NCI-H748 (cell line): ENCODE measurements at regions not wholly inside any gene's neighbourhood (a gene's known extent, or its start where the extent isn't known, plus 50 kb on each side); places are given as distances from the start of the nearest gene placed in this dataset.

Source experiments
- DNase-seq: peaks from one replicate; lab custom pipeline; 2025; ENCODE audit not compliant: unreplicated experiment; lab: John Stamatoyannopoulos, UW

GRCh38 chr6:134744301-134744700 lies 205.6 kb downstream of the ALDH8A1 start:
- no peak for DNase-seq

- DNase-seq = no peak
These were observed 208.7 kb downstream of the ALDH8A1 start for GRCh38 chr6:134741200-134741536.

GRCh38 chr6:134740473-134741199 lies 209.3 kb downstream of the ALDH8A1 start:
- no peak for DNase-seq

- peak; percentile 32 for DNase-seq
These were observed 209.9 kb downstream of the ALDH8A1 start for GRCh38 chr6:134740027-134740373.

- DNase-seq = peak; percentile 32
These were observed 210.4 kb downstream of the ALDH8A1 start for GRCh38 chr6:134739299-134740026.

- no peak for DNase-seq
These were observed 211.6 kb downstream of the ALDH8A1 start for GRCh38 chr6:134738211-134738885.

- DNase-seq = no peak
These were observed 214.4 kb downstream of the ALDH8A1 start for GRCh38 chr6:134735461-134735860.

GRCh38 chr6:134734312-134734869 lies 215.5 kb downstream of the ALDH8A1 start:
- no peak for DNase-seq

GRCh38 chr6:134733801-134734200 lies 216.1 kb downstream of the ALDH8A1 start:
- no peak for DNase-seq

GRCh38 chr6:134732763-134733162 lies 217.1 kb downstream of the ALDH8A1 start:
- no peak for DNase-seq

GRCh38 chr6:134731615-134732014 lies 218.3 kb downstream of the ALDH8A1 start:
- no peak for DNase-seq

GRCh38 chr6:134730013-134730412 lies 219.9 kb downstream of the ALDH8A1 start:
- DNase-seq = no peak

GRCh38 chr6:134729561-134729960 lies 220.3 kb downstream of the ALDH8A1 start:
- DNase-seq = no peak

GRCh38 chr6:134727081-134727480 lies 222.8 kb downstream of the ALDH8A1 start:
- DNase-seq = no peak

GRCh38 chr6:134725590-134725989 lies 224.3 kb downstream of the ALDH8A1 start:
- no peak for DNase-seq

- DNase-seq = no peak
These were observed 225.0 kb downstream of the ALDH8A1 start for GRCh38 chr6:134724771-134725340.

GRCh38 chr6:134723081-134723871 lies 226.6 kb downstream of the ALDH8A1 start:
- no peak for DNase-seq

GRCh38 chr6:134722200-134722870 lies 227.6 kb downstream of the ALDH8A1 start:
- DNase-seq = no peak

- DNase-seq = no peak
These were observed 228.9 kb downstream of the ALDH8A1 start for GRCh38 chr6:134721060-134721405.

GRCh38 chr6:134720353-134721059 lies 229.4 kb downstream of the ALDH8A1 start:
- no peak for DNase-seq
